NCI-H2227 treated with DMSO at 0.1 percent for 48 hours (cell line): ENCODE measurements at regions not wholly inside any gene's neighbourhood (a gene's known extent, or its start where the extent isn't known, plus 50 kb on each side); places are given as distances from the start of the nearest gene placed in this dataset.
"Not testable (repeated sequence)": the region's sequence is repeated elsewhere in the genome, so short reads cannot be mapped to it uniquely, and the experiment has no call there.

Experiments
- DNase-seq: peaks from one replicate; lab custom pipeline; 2025; lab: John Stamatoyannopoulos, UW

DNA sequence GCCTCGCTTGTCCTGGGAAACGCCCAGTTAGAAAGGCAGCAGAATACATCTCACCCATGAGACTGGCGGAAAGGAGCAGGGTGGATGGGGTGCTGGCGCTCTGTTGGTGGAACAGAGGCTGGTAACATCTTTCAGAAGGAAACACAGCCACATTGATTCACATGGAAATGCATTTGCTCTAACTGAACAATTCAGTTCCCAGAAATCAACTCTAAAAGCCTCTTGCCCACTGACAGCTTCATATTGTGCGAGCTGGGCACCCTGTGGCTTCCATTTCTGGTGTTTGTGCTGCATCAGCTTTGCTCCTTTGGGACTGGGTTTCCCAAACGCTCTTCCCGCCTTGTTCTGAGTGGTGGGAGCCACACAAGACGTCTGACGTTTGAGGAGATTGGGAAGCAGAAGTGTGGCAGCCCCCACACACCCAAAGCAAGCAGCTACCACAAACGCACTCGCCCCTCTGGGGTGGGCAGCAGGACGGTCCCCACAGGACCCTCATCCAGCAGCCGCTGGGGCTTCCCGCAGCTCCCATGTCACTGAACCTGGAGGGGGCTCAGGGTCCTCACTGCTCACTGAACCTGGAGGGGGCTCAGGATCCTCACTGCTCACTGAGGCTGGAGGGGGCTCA lies 229.5 kb downstream of the ERMARD start:
- no peak for DNase-seq

DNA sequence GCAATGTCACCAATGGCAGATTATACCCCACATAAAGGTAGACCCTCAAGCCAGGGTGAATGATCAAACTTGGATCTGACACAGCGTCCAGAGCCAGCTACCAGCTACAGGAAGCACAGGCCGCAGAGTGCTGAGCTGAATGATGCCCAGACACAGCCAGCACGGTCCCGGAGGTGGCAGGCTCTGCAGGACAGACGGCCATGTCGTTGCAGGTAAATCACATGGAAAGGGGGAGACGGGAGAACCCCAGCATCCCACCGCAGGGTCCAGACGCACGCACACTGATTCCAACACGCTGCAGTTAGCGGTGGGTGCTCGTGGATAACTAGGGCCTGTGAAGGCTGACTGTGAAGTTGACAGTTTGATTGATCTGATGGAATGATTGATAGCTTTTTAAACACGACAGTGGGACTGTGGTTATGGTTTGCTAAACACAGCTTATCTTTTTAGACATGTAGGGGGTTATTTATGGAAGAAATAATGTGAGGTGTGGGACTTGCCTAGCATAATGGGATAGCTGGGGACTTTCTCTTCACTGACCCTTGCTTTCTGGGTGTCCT lies 228.5 kb downstream of the ERMARD start:
- no peak for DNase-seq

DNA sequence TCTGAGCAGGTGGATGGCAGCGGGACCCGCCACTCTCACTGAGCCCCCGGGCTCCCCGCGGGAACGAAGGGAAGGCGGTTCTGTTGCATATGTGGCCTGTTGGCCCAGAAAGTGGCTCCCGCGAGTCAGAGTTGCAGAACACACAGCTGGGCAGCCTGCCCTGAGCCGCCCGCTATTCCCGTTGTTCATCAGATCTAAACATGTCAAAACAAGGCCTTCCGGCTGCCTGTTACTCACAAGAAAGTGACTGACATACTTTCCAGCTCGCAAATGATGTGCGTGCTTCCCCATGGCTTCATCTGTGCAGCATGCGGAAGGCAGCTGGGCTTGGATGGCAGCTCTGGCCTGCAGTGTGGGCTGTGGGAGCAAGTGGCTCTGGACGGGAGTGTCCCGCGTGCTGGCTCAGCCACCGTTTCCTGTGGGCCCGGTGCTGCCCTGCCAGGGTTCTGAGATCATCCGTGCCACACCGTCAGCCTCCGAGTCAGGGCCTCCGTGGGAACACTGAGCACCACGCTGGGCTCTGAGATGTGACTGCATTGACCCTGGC lies 227.3 kb downstream of the ERMARD start:
- no peak for DNase-seq

DNA sequence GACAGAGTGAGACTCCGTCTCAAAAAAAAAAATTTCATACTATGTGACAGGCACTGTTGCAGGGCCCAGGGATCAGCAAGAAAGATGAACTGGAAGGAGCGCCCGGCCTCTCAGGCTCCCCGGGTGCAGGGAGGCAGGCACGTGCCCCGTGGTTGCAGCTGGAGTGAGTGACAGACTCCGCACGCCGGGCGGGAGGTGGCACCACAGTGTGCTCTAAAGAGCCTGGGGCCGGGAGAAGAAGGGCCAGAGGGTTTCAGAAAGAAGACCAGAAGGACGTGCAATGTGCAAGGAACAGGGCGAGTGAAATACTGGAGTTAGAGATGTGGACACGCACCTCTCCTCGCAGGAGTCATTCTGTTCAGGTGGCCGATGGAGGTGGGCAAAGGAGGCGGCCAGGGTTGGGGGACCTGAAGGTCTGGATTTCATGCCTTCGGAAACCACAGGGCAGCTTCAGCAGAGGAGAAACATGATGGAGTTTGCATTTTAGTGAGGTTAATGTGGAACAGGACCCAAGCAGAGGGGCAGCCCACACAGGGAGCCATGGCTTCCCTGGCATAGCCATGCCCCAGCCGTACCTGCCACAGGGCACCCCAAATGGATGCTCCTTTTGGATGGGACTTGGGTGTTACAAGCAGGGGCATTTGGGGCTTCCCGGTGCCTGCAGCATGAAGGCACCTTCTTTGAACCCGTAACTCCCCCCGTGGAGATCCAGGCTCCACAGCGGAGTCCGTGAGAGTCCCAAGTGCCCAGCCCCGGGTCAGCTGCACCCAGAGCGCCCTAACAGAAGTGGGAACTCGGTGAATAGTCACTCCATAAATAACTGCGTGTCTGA lies 226.2 kb downstream of the ERMARD start:
- DNase-seq, result no peak

DNA sequence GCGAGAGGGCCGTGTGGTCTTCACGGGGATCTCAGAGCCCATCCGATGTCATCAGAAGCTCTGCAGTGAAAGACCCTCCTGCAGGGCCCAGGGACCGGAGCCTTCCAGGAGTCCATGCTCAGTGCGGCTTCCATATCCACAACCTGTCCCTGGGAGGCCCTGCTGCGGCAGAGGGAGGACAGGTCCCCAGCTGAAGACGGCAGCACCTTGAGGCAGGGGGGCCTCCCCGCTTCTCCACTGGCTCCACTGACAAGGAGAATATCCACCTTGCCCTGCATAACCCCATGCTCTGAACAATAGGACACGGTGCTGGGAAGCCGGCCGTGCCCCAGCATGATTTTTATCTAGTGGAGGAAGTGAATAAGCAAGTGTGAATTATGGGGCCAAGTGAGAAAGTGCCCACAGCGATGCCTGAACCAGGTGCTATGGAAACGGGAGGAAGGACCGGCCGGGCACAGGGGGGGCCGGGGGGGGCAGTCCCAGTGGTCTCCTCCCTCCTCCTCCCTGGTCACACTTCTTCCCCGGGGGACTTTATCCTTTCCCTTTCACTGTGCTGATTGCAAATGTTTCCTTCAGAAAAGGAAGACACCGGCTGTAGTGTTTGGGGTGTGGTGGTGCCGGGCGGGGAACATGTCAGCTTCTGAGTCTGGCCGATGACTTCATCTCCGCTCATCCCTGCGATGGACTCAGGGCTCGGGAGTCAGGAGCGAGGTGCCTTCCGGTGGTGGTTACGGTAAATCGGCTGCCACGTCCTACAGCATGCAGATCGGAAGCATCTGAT lies 225.1 kb downstream of the ERMARD start:
- no peak for DNase-seq

DNA sequence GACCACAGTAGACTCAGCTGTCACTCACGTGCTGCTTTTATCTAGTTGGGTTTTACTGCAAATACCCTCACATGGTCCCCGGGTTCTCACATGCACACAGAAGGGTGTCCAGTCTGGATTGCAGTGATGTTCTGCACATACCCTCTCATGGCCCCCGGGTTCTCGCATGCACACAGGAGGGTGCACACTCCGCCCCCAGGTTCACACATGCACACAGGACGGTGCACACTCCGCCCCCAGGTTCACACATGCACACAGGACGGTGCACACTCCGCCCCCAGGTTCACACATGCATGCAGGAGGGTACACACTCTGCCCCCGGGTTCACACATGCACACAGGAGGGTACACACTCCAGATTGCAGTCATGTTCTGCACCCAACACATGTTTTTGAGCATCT lies 224.3 kb downstream of the ERMARD start:
- no peak for DNase-seq

DNA sequence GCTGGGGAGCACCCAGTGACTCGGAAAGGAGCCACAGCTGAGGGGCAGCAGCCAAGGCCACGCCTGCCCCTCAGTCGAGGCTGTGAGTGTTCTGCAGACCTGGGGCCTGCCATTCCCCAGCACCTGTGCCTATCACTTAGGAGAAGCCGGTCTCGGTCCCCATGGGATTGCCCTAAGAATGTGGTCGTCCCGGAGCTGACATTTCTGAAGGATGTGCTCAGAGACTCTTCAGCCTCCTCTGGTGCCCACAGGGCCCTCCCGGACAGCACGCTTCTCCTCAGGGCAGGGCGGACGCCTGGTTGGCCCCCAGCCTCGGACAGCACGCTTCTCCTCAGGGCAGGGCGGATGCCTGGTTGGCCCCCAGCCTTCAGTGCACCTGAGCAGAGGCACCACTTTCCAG lies 223.9 kb downstream of the ERMARD start:
- DNase-seq, result no peak

DNA sequence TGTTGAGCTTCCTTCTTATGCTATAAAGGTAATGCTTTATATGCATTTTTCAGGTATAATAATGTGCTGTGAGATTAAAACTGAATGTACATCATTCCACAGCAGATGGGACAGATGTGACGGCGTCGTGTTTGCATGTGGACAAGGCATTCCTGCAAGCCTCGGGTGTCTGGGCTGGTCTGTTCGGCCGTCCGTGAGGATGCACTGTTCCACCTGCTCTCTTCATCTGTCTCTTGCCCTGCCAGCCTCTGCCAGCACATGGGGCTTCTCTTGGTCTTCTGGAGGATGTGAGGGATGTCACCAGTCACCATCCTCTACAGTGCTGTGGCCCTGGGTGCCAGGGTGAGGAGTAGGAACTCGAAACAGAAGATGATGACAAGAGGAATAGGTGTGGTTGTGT lies 223.2 kb downstream of the ERMARD start:
- DNase-seq, result no peak

DNA sequence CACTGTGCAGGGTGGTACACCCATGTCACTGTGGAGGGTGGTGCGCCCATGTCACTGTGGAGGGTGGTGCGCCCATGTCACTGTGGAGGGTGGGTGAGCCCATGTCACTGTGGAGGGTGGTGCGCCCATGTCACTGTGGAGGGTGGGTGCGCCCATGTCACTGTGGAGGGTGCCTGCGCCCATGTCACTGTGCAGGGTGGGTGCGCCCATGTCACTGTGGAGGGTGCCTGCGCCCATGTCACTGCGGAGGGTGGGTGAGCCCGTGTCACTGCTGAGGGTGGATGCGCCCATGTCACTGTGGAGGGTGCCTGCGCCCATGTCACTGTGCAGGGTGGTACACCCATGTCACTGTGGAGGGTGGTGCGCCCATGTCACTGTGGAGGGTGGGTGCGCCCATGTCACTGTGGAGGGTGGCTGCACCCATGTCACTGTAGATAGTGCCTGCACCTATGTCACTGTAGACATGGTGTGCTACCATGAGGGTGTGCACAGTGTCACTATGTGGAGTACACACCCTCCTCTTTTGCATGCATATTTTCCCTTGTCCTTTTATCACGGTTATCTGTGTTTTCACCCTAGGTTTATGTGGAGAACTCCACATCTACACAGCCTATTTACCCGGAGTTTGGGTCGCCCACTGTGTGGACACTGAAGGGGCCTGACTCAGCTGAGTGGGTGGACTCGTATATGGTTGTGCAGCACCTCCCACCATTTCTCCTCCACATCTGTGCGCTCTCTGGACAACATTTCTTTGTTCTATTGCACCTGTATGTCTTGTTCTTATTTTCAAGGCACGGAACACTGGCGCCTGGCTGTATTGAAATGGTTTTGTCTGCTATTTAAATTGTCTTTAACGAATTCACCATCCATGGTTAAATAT lies 222.4 kb downstream of the ERMARD start:
- DNase-seq, result not testable (repeated sequence)

DNA sequence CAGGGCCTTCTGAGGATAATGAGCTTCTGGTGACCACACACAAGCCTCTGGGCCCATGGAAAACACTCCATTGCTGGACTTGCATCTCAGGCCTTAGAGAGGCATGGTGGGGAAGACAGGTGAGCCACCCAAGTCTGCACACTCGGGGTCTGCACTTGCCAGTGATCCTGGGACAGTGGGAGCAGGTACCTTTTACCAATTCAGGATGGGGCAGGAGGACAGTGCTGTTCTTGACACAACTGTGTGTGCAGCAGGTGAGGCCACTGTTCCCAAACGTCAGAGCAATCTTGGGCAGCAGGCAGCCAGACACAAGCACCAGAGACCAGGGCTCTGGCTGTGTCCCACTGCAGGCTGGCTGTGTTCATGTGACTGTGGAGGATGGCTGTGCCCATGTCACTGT lies 221.3 kb downstream of the ERMARD start:
- no peak for DNase-seq

DNA sequence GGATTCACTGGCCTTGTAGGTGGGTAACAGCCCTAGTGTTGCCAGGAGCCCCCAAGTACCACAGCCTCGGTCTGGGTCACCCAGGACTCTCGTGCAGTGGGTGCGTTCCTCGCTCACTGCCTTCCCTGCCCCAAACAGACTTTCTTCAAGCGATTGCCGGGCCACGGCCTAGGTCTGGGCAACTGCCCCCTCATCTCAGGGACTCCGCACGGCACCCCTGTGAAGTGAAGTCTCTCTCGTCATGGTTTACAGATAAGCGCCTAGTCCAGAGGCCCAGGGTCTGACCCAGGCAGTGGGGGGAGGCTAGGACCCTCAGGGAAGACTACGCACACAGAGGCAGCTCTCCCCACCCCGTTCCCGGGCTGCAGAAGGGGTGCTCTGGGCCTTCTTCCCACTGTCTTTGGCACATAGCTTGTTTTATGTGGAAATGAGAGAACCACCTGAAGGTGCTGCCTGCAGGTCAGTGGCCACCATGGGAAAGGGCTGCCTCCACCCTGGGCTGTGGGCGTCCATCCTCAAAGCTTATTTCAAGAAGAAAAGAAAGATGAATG lies 220.8 kb downstream of the ERMARD start:
- no peak for DNase-seq

DNA sequence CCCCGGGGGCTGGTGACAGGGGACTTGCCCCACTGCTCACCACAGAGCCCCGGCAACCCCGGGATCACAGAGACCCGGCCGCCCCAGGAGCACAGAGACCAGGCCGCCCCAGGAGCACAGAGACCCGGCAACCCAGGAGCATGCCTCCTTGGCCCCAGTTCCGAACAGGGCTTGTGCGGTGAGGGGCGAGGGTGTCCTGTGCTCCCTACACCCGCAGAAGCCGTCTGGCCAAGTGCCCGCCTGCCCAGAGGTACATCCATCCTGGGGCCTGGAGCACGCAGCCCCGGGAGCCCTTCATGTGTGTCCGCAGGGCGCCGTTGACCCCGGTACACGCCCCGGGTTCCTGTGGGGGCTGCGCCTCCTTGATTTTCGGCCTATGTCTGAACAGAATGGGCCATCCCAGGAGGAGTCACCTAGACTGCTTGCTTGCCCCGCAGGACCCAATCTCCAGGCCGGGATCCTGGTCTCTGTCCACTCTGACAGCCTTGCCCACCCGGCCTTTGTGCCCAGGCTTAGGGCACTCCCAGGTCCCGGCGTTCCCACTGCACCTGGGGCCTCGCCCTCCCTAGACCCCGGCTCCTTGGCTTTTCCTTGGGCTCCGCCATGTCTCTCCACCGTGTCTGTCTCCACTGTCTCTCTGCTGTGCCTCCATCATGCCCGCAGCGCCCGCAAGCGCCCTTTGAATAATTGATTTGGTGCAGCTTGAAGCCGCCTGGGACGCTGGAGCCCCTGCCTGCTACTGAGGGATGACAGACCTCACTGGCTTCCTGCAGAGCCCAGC lies 219.8 kb downstream of the ERMARD start:
- DNase-seq, result no peak

DNA sequence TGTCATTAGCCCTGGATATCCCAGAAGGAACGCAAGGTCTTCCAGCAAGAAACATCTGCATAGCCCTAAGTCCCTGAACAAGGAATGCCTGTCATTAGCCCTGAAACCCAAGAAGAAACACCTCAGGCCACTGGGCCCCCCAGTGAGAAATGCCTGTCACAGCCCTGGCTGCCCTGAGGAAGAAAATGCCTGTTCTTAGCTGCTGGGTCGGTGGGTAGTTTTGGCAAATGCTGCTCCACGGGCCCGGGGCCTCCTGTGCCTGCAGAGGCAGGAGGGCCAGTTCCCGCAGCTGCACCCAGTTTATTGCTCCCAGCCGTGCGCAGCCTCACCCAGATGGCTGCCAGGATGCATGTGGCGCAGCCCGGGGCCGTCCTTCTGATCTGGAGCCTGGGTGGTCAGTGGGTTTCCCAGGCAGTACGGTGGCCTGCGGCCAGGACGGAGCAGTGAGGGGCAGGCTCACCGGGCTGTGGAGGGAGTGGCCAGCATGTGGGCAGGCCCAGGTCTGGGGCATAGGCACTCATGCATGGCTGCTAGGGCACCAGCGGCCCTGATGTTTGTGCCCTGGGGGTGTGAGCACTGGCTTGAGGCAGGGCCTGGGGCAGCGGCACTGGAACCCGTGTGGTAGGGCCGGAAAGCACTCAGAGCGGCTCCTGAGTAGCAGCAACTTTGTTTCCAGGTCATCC lies 219.0 kb downstream of the ERMARD start:
- no peak for DNase-seq

DNA sequence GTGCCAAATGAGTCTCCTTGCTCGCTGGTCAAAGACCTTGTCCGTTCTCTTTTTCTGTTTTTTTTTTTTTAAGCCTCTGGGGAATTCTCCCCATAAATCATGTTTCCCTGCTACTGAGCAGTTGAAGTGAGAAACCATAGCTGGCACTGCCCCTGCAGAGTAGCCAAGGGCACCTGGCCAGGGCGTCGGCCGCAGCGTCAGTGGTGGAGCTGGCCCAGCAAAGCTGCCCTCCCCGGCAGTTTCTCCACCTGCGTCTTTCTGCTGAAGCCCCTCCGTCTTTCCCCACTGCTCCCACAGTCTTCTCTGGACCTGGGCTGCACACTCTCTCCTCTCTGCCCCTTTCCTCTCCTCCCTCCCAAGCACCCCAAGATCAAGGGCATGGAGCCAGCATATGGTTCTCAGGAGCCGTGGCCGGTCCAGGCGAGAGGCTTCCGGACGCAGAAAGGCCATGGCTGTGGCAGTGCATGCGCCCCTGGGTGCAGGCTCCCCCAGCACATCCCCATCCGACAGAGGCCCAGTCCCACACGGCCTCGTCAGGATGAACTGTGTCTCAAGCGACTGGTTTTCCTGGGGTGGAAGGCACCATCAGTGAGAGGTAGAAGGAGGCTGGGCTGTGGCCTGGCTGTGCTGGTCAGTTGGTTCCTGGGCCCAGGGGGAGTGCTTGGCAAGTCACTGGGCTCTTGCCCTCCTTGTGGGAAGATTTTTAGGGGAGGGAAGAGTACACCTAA lies 218.1 kb downstream of the ERMARD start:
- DNase-seq, result no peak

DNA sequence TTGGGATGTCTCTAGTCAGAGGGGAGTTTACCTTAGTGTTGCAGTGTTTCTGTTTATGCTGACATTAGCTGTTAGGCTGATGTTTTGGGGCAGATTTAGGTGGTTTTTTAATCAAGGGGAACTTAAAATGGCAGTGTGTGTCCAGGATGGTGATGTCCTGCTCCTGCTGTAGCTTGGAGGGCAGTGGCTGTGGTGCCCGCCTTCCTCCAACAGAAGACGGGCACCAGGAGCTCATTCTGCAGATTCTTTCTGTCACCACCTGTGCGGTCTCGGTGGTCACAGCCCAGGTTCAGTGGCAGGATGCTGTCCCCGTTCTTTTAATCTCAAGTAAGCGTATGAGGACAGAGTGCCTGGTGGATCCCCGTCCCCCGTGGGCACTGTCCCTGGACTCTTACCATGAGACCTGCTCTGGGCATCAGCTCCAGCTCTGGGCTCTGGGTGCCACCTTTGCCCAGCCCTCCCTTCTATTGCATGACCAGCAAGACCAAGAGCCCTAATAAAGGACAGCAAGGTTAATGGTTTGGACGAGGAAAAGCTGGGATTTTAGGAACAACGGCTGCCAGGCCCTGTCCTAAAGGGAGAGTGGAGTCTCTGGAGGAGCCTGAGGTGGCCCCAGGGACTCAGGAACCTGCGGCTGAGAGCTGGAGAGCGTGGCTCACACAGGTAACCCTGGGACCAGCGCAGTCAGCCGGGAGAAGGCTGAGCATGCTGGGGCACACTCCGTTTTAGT lies 217.3 kb downstream of the ERMARD start:
- DNase-seq, result no peak

DNA sequence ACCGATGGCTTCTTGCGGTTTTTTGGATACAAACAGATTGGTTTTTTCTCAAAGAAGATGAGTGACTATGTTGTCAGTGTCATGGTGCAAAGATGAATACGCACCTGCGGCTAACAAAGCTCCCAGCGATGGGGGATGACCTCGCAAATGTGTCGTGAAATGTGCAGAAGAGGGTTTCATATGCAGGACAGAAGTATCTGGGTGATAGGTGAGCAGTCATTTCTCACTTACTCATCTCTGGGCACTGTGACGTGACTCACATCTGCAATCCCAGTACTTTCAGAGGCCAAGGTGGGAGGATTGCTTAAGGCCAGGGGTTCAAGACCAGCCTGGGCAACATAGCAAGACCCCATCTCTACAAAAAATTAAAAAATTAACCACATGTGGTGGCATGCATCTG lies 216.3 kb downstream of the ERMARD start:
- no peak for DNase-seq

DNA sequence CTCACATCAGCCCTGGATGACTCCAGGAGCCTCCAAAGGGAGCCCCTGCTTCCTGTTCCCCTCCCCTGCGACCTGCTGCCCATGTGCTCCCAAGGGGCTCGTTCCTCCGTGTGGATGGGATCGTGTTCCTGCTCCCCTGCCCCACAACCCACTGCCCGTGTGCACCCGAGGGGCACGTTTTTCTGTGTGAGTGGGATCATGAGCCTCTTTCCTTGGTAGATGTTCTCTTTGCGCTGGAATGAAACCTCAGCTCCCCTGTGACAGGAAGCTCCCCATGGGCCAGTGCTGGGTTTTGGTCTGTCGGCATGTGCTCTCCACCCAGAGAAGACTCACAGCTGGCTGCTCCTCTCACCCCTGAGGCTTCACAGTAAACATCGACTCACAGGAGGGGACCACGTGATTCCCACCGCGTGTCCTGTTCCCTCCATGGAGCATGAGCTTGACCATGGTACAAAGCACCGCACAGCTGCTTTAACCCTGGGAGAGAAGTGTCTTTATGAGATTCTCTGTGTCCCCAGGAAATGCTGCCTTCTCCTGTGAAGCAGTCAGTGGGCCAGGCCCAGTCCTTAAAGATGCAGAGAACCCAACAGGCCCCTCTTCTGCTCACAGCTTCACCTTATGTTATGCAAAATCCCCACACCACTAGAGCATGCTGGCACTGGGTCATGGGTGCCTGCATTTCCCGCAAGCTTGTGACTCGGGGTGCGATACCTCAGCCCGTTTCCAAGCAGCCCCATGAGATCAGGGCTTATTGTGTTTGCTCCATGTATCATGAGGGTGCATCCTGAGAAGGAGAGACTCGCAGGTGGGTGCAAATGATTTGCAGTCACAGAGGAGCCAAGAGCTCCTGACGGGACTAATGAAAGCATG lies 215.1 kb downstream of the ERMARD start:
- no peak for DNase-seq
